Calu3 (cell line): ENCODE measurements at regions not wholly inside any gene's neighbourhood (a gene's known extent, or its start where the extent isn't known, plus 50 kb on each side); places are given as distances from the start of the nearest gene placed in this dataset.

Source experiments
- BruUV-seq: library from RNA; stranded (reverse); fragments of 400-500 nt; replicated peaks from 2 replicates; lab custom pipeline; 2021; lab: Mats Ljungman, UMichigan
- CTCF ChIA-PET: fragments of 300-600 bp; sonication (Branson Sonifier 250); formaldehyde crosslinking; loops from one replicate; lab custom pipeline; 2022; ENCODE audit warnings: antibody characterized with exemption; lab: Charles Lee
- DNase-seq: peaks from one replicate; pipeline ENCODE4 v3.0.0; 2022
- H3K27ac Mint-ChIP-seq: one replicate; pipeline ENCODE4 v1.8.0; 2022; ENCODE audit warnings: mixed read lengths; ENCODE audit not compliant: unreplicated experiment
- H3K27me3 Mint-ChIP-seq: one replicate; pipeline ENCODE4 v1.8.0; 2022; ENCODE audit warnings: mixed read lengths; ENCODE audit not compliant: unreplicated experiment
- H3K36me3 Mint-ChIP-seq: one replicate; pipeline ENCODE4 v1.8.0; 2022; ENCODE audit warnings: mild to moderate bottlenecking, moderate library complexity, mixed read lengths; ENCODE audit not compliant: insufficient read depth, unreplicated experiment
- H3K4me1 Mint-ChIP-seq: one replicate; pipeline ENCODE4 v1.8.0; 2022; ENCODE audit warnings: mild to moderate bottlenecking, low read depth, mixed read lengths; ENCODE audit not compliant: unreplicated experiment
- H3K4me3 Mint-ChIP-seq: one replicate; pipeline ENCODE4 v1.8.0; 2022; ENCODE audit warnings: mild to moderate bottlenecking, low read depth, moderate library complexity, mixed read lengths; ENCODE audit not compliant: unreplicated experiment
- H3K9me3 Mint-ChIP-seq: one replicate; pipeline ENCODE4 v1.8.0; 2022; ENCODE audit warnings: low read depth, mixed read lengths; ENCODE audit not compliant: unreplicated experiment
- intact Hi-C: fragments of 100-400 bp; cut with micrococcal nuclease; formaldehyde crosslinking; loops from one replicate; pipeline ENCODE4 v1.10.0; 2022; ENCODE audit not compliant: unreplicated experiment
- TF ChIP-seq, protein P1 (sequence below): fragments of 200-600 bp; IDR thresholded peaks from one replicate; pipeline ENCODE4 v1.8.0; 2022; ENCODE audit warnings: antibody characterized with exemption; ENCODE audit not compliant: unreplicated experiment

GRCh38 chr6:140017470-140017869 is 643.0 kb upstream of the CITED2 start:
- Mint-ChIP-seq H3K4me3 (no peak overlapping the region), H3K9me3 (peaks cover 15% of the 10 kb centered on the region), H3K36me3 (no peaks in the 10 kb centered on the region), H3K27me3 (no peaks in the 10 kb centered on the region), H3K27ac (no peak overlapping the region), H3K4me1 (no peaks in the 10 kb centered on the region)
- CTCF ChIA-PET, result no interaction called here
- TF ChIP-seq, protein P1, sequence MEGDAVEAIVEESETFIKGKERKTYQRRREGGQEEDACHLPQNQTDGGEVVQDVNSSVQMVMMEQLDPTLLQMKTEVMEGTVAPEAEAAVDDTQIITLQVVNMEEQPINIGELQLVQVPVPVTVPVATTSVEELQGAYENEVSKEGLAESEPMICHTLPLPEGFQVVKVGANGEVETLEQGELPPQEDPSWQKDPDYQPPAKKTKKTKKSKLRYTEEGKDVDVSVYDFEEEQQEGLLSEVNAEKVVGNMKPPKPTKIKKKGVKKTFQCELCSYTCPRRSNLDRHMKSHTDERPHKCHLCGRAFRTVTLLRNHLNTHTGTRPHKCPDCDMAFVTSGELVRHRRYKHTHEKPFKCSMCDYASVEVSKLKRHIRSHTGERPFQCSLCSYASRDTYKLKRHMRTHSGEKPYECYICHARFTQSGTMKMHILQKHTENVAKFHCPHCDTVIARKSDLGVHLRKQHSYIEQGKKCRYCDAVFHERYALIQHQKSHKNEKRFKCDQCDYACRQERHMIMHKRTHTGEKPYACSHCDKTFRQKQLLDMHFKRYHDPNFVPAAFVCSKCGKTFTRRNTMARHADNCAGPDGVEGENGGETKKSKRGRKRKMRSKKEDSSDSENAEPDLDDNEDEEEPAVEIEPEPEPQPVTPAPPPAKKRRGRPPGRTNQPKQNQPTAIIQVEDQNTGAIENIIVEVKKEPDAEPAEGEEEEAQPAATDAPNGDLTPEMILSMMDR, result no peak
- no peak for DNase-seq
- intact Hi-C loops, result no loop called here
- BruUV-seq, result no TSS peak

- TF ChIP-seq, protein P1, result no peak
- Mint-ChIP-seq H3K4me1 (no peaks in the 10 kb centered on the region), H3K27ac (no peak overlapping the region), H3K4me3 (no peak overlapping the region), H3K9me3 (peaks cover 3% of the 10 kb centered on the region), H3K36me3 (no peaks in the 10 kb centered on the region), H3K27me3 (no peaks in the 10 kb centered on the region)
- CTCF ChIA-PET, result no interaction called here
- intact Hi-C loops, result no loop called here
- BruUV-seq, result no TSS peak
- DNase-seq, result no peak
Observed at GRCh38 chr6:140012150-140012549, 637.7 kb upstream of the CITED2 start.

GRCh38 chr6:140011537-140011936 is 637.1 kb upstream of the CITED2 start:
- Mint-ChIP-seq H3K27ac (no peak overlapping the region), H3K36me3 (no peaks in the 10 kb centered on the region), H3K4me3 (no peak overlapping the region), H3K9me3 (peaks cover 3% of the 10 kb centered on the region), H3K27me3 (no peaks in the 10 kb centered on the region), H3K4me1 (no peaks in the 10 kb centered on the region)
- no TSS peak for BruUV-seq
- intact Hi-C loops, result no loop called here
- CTCF ChIA-PET, result no interaction called here
- TF ChIP-seq, protein P1, result no peak
- no peak for DNase-seq

GRCh38 chr6:140009286-140009685 is 634.8 kb upstream of the CITED2 start:
- CTCF ChIA-PET, result interaction anchor here (0.6 kb wide), 1 partner anchor 82 kb away, joined by 3 read pairs; no protein-coding TSS in a partner anchor
- H3K27me3 Mint-ChIP-seq, result no peaks in the 10 kb centered on the region
- no peaks in the 10 kb centered on the region for H3K4me1 Mint-ChIP-seq
- H3K4me3 Mint-ChIP-seq, result no peak overlapping the region
- DNase-seq, result no peak
- intact Hi-C loops, result no loop called here
- peaks cover 2% of the 10 kb centered on the region for H3K9me3 Mint-ChIP-seq
- no peaks in the 10 kb centered on the region for H3K36me3 Mint-ChIP-seq
- BruUV-seq, result no TSS peak
- TF ChIP-seq, protein P1, result no peak
- no peak overlapping the region for H3K27ac Mint-ChIP-seq
